Psoas muscle (tissue), 7 donors: ENCODE measurements at regions not wholly inside any gene's neighbourhood (a gene's known extent, or its start where the extent isn't known, plus 50 kb on each side); places are given as distances from the start of the nearest gene placed in this dataset.

ENCODE experiments used
- ATAC-seq, 4 donors: fragments of 200-7000 bp; cut with Tn5 transposase; one replicate each; pipeline ENCODE4 v1.9.1; 2020; ENCODE audit warnings: moderate library complexity in 3 of 4, mild to moderate bottlenecking in 2 of 4
- DNase-seq, 2 donors: peaks; one replicate each; pipeline ENCODE4 v3.0.0-alpha.2; 2020
- H3K27ac ChIP-seq: fragments of 200-600 bp; one replicate; pipeline ENCODE4 v1.8.0; 2022
- H3K27me3 ChIP-seq, 3 donors: fragments of 200-600 bp in 1 of 3; one replicate each; pipeline versions ENCODE4 v1.6.1 to v1.8.0; 2013 to 2022; ENCODE audit warnings: low read length in 2 of 3, mild to moderate bottlenecking in 2 of 3, moderate library complexity in 1 of 3; ENCODE audit not compliant: insufficient read depth in 3 of 3
- H3K36me3 ChIP-seq, 2 donors: fragments of 200-600 bp in 1 of 2; one replicate each; pipeline versions ENCODE4 v1.6.1 to v1.8.0; 2013 to 2022; ENCODE audit warnings: low read depth in 1 of 2, mild to moderate bottlenecking in 1 of 2, moderate library complexity in 1 of 2; ENCODE audit not compliant: insufficient read depth in 1 of 2
- H3K4me1 ChIP-seq: fragments of 200-600 bp; one replicate; pipeline ENCODE4 v1.8.0; 2022
- H3K4me3 ChIP-seq: fragments of 200-600 bp; one replicate; pipeline ENCODE4 v1.8.0; 2022; ENCODE audit warnings: mild to moderate bottlenecking
- H3K9me3 ChIP-seq: fragments of 200-600 bp; one replicate; pipeline ENCODE4 v1.8.0; 2022
- CTCF ChIP-seq: fragments of 200-600 bp; IDR thresholded peaks from one replicate; pipeline ENCODE4 v1.8.0; 2022; ENCODE audit warnings: antibody characterized with exemption
- WGBS, 3 donors: extraction: QIAGEN DNeasy Blood & Tissue Kit; methylation state at CpG; one replicate each; pipeline versions ENCODE4 v1.1.6 to v1.1.7; 2013; 5-methylcytosine and 5-hydroxymethylcytosine counted together
- intact Hi-C, 2 donors: fragments of 100-400 bp; cut with DNase I; formaldehyde crosslinking; loops; one replicate each; pipeline versions ENCODE4 v1.11.0 to v1.14.2; 2022
- donor health status: healthy with polysubstance abuse.
- donor health status: DM: no; HTN: no; CAD: no; lungs with moderate emphysema.
- donor health status: Bipolar disorder and iron deficiency.
- donor health status: healthy.
- donor health status: DM: yes; HTN: yes; CAD: no.
- donor health status: DM: no; HTN: no; CAD: no.
- donor health status: DM: yes; HTN: yes; CAD: no.

GRCh38 chr7:81075150-81075549 lies 156.3 kb upstream of the SEMA3C start:
- Histone ChIP-seq H3K9me3 (no peaks in the 10 kb centered on the region), H3K36me3 (no peaks in the 10 kb centered on the region), H3K27ac (no peak overlapping the region), H3K4me3 (no peak overlapping the region), H3K27me3 (no peaks in the 10 kb centered on the region), H3K4me1 (no peaks in the 10 kb centered on the region)
- intact Hi-C loops: no loop called here
- WGBS, 3 donors: 33 to 54% (median 38%) methylated on average over 2 of the region's 2 CpGs
- ATAC-seq (no peak), DNase-seq (no peak)
- TF ChIP-seq CTCF: no peak

GRCh38 chr7:81074406-81074805 lies 155.6 kb upstream of the SEMA3C start:
- intact Hi-C loops: no loop called here
- no peaks in the 10 kb centered on the region for H3K9me3 ChIP-seq
- DNase-seq: no peak
- no peaks in the 10 kb centered on the region for H3K36me3 ChIP-seq
- no peak overlapping the region for H3K27ac ChIP-seq
- H3K4me1 ChIP-seq: no peaks in the 10 kb centered on the region
- WGBS, 3 donors: 53 to 72% (median 59%) methylated on average over 3 of the region's 3 CpGs
- no peak overlapping the region for H3K4me3 ChIP-seq
- no peak for TF ChIP-seq CTCF
- ATAC-seq: no peak
- H3K27me3 ChIP-seq: no peaks in the 10 kb centered on the region

GRCh38 chr7:81073931-81074251 lies 155.0 kb upstream of the SEMA3C start:
- Histone ChIP-seq H3K4me1 (no peaks in the 10 kb centered on the region), H3K4me3 (no peak overlapping the region), H3K9me3 (no peaks in the 10 kb centered on the region), H3K27ac (no peak overlapping the region), H3K27me3 (no peaks in the 10 kb centered on the region), H3K36me3 (no peaks in the 10 kb centered on the region)
- no peak for ATAC-seq
- DNase-seq: no peak
- no peak for TF ChIP-seq CTCF
- 62 to 66% (median 63%) methylated on average over 1 of the region's 1 CpG for WGBS, 3 donors
- intact Hi-C loops: no loop called here

- DNase-seq (no peak), ATAC-seq (no peak)
- no peak overlapping the region for H3K4me3 ChIP-seq
- no peaks in the 10 kb centered on the region for H3K4me1 ChIP-seq
- no peak overlapping the region for H3K27ac ChIP-seq
- 92 to 96% (median 92%) methylated on average over 21 of the region's 21 CpGs for WGBS, 3 donors
- H3K36me3 ChIP-seq: no peaks in the 10 kb centered on the region
- H3K27me3 ChIP-seq: no peaks in the 10 kb centered on the region
- intact Hi-C loops: no loop called here
- TF ChIP-seq CTCF: no peak
- H3K9me3 ChIP-seq: no peaks in the 10 kb centered on the region
Measured at GRCh38 chr7:81070956-81071355, 152.1 kb upstream of the SEMA3C start.

- Histone ChIP-seq H3K27me3 (no peaks in the 10 kb centered on the region), H3K4me3 (no peak overlapping the region), H3K27ac (no peak overlapping the region), H3K36me3 (no peaks in the 10 kb centered on the region), H3K4me1 (peaks cover 6% of the 10 kb centered on the region), H3K9me3 (no peaks in the 10 kb centered on the region)
- DNase-seq (no peak), ATAC-seq (no peak)
- TF ChIP-seq CTCF: no peak
- intact Hi-C loops: no loop called here
Measured at GRCh38 chr7:81066797-81067196, 147.9 kb upstream of the SEMA3C start.
